ENCODE measurements at regions not wholly inside any gene's neighbourhood (a gene's known extent, or its start where the extent isn't known, plus 50 kb on each side); places are given as distances from the start of the nearest gene placed in this dataset.
A peak's percentile ranks its signal among the peaks of the same experiment; 100 is the strongest.

DNA sequence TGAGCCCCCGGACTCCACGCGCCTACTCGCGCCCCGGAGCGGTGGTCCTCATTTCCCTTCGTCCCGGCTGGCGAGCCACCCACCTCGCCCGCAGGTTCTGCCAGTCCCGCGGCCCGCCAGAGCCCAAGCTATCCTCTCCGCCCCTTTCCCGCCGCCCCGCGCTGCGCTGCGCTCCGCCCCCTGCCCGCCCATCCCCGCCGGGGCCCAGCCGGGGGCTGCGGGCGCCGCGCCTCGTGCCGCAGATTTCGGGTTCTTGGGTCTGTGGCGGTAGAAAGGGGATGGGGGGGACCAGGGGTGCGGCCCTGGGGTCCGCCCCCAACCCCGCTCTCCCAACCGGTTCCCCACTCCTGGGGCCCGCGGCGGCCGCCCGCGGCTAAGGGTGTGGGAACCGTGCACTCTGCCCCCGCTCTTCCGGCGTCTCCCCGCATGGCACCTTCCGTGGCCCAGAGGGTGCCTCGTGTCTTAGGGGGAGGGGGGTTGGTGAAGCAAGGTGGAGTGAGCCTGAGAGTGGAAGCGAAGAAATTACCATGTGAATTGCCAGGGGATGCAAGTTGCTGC is 650.8 kb upstream of the DIPK2B start:
- Histone ChIP-seq H3K4me3 (ENCODE audit: low read depth, low read length) (peak overlapping the region; percentile 87), H3K9ac (ENCODE audit: low read depth, low read length) (peak overlapping the region; percentile 89), H3K4me1 (ENCODE audit: control insufficient read depth, insufficient read depth, low read length) (peaks cover 12% of the 10 kb centered on the region), H3K27me3 (ENCODE audit: control insufficient read depth, insufficient read depth, low read length) (no peaks in the 10 kb centered on the region), H3K36me3 (ENCODE audit: control insufficient read depth, insufficient read depth, low read length) (peaks cover 6% of the 10 kb centered on the region), H3K9me3 (ENCODE audit: control insufficient read depth, insufficient read depth, low read length) (no peaks in the 10 kb centered on the region)

DNA sequence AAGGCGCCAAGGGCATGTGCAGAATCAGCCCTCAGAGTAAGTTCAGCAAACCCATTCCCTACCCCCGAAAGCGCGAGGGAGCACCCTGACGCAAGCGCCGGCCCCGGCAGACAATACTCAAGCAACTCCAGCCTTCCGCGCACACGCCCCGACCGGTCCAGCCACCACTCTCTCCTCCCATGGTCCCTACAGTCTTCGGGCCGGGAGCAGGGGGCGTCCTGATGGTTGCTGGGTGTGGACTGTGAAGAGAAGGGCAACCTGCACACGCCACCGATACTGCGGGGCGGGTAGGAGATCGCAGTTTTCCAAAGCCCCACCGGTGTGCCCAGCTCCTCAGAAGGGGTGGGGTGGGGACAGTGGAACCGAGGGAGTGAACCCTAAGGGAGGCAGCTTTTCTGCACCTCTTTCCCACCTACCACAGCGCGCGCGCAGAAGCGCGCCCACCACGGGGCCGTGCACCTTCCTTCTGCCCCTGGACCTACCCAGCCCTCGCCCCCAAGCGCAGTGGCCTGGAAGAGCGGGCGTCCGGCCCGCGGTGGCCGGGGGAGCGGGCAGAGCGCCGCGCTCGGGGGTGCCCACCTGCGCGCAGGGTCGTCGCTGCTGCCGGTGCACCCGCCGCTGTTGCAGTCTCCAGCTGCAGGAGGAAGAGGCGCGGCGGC is 650.2 kb upstream of the DIPK2B start:
- Histone ChIP-seq H3K27me3 (ENCODE audit: control insufficient read depth, insufficient read depth, low read length) (no peaks in the 10 kb centered on the region), H3K4me1 (ENCODE audit: control insufficient read depth, insufficient read depth, low read length) (peaks cover 12% of the 10 kb centered on the region), H3K9me3 (ENCODE audit: control insufficient read depth, insufficient read depth, low read length) (no peaks in the 10 kb centered on the region), H3K36me3 (ENCODE audit: control insufficient read depth, insufficient read depth, low read length) (peaks cover 6% of the 10 kb centered on the region), H3K4me3 (ENCODE audit: low read depth, low read length) (peak overlapping the region; percentile 87), H3K9ac (ENCODE audit: low read depth, low read length) (peak overlapping the region; percentile 89)

DNA sequence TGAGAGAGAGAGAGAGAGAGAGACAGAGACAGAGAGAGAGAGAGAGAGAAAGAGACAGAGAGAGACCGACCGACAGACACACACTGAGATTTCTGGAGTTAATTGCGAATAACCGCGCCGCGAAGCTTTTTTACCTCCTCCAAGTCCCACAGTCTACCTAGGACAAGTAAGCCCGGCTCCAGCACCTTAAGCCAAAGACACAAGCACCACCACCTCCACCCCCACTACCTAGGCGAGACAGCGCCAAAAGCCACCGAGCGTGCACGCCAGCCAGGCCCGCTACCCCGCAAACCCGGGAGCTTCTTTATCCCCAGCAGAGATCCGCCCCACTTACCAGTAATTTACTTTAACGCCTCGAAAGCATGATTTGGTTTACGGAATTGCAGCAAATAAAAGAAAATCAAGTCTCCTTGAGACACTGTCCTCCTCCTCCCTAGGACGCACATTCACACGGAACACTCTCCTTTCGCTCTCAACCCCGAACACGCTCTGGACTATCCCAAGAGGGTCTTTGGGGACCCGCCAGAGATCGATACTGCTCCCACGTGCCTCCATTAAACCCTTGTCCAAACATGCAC is 649.6 kb upstream of the DIPK2B start:
- H3K4me1 ChIP-seq (ENCODE audit: control insufficient read depth, insufficient read depth, low read length): peaks cover 12% of the 10 kb centered on the region
- peak overlapping the region; percentile 87 for H3K4me3 ChIP-seq (ENCODE audit: low read depth, low read length)
- no peaks in the 10 kb centered on the region for H3K27me3 ChIP-seq (ENCODE audit: control insufficient read depth, insufficient read depth, low read length)
- H3K36me3 ChIP-seq (ENCODE audit: control insufficient read depth, insufficient read depth, low read length): peaks cover 6% of the 10 kb centered on the region
- H3K9ac ChIP-seq (ENCODE audit: low read depth, low read length): peak overlapping the region; percentile 89
- no peaks in the 10 kb centered on the region for H3K9me3 ChIP-seq (ENCODE audit: control insufficient read depth, insufficient read depth, low read length)

DNA sequence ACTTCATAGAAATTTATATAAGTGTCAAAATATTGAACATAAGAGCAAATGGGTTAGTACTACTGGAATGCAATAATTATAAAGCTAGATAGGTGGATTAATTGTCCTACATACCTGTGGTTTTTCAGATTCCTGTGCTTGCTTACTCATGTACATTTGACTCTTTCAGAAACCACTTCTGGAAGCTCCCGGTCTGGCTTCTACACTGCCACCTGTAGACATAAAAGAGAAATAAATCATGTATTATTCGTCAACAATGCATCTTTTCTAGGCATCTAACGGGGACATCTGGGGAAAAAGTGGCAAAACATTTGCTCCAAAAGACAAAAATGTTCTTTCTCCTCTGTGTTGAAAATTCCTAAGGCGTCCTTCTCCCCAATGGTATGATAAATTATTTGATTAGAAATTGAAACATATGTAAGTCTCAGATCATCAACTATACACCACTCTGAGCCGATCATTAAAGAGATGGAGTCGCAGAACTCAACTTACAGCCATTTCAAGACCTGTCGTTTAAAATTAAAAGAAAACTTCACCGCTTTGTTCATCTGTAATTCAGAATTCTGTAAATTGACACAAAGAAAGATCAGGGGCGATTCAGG is 648.7 kb upstream of the DIPK2B start:
- Histone ChIP-seq H3K9ac (ENCODE audit: low read depth, low read length) (peak overlapping the region; percentile 89), H3K9me3 (ENCODE audit: control insufficient read depth, insufficient read depth, low read length) (no peaks in the 10 kb centered on the region), H3K4me3 (ENCODE audit: low read depth, low read length) (peak overlapping the region; percentile 87), H3K4me1 (ENCODE audit: control insufficient read depth, insufficient read depth, low read length) (peaks cover 12% of the 10 kb centered on the region), H3K36me3 (ENCODE audit: control insufficient read depth, insufficient read depth, low read length) (peaks cover 6% of the 10 kb centered on the region), H3K27me3 (ENCODE audit: control insufficient read depth, insufficient read depth, low read length) (no peaks in the 10 kb centered on the region)

DNA sequence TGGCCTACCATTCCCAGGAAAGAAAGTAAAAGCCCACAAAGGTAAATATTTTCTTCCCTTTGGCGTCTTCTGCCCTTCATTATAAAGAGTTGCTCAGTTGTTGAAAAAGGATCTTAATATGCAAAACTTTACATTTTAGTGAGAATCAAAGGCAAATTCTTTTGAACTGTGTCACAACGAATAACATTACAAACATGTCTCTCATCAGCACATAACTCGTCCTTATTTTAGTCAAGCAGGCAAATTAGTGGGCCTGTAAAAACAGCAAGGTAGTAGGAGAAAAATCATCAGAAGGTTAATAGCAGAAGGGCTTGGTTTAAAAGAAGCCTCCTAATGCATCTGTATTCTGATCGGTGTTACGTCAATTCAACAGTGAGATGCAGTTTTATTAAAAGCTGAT is 647.3 kb upstream of the DIPK2B start:
- H3K9me3 ChIP-seq (ENCODE audit: control insufficient read depth, insufficient read depth, low read length): no peaks in the 10 kb centered on the region
- peaks cover 9% of the 10 kb centered on the region for H3K36me3 ChIP-seq (ENCODE audit: control insufficient read depth, insufficient read depth, low read length)
- H3K4me3 ChIP-seq (ENCODE audit: low read depth, low read length): no peak overlapping the region
- H3K9ac ChIP-seq (ENCODE audit: low read depth, low read length): no peak overlapping the region
- no peaks in the 10 kb centered on the region for H3K27me3 ChIP-seq (ENCODE audit: control insufficient read depth, insufficient read depth, low read length)
- H3K4me1 ChIP-seq (ENCODE audit: control insufficient read depth, insufficient read depth, low read length): peaks cover 6% of the 10 kb centered on the region

DNA sequence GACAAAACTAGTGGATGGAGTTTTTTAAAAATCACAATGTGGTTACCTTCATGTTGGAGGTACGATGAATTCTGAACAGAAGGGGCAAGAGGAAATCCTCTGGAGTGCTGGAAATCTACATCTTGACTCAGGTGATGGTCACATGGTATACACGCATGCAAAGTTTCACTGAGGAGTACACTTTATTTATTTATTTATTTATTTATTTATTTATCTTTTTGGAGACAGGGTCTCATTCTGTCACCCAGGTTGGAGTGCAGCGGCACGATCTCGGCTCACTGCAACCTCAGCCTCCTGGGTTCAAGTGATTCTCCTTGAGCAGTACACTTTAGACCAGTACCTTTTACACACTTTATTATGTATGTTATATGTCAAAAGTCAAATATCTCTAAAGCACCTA is 645.7 kb upstream of the DIPK2B start:
- H3K36me3 ChIP-seq (ENCODE audit: control insufficient read depth, insufficient read depth, low read length): peaks cover 15% of the 10 kb centered on the region

DNA sequence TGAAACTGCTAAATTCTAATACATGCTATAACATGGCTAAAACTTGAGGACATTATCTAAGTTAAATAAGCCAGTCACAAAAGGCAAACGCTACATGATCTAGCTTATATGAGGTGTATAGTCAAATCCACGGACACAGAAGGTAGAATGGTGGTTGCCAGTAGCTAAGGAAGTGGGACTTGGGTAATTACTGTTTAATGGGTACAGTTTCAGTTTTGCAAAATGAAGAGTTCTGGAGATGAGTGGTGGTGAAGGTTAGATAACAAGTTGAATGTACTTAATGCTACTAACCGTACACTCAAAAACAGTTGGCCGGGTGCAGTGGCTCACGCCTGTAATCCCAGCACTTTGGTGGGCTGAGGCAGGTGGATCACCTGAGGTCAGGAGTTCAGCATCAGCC is 644.5 kb upstream of the DIPK2B start:
- Histone ChIP-seq H3K9ac (ENCODE audit: low read depth, low read length) (no peak overlapping the region), H3K27me3 (ENCODE audit: control insufficient read depth, insufficient read depth, low read length) (no peaks in the 10 kb centered on the region), H3K4me1 (ENCODE audit: control insufficient read depth, insufficient read depth, low read length) (peaks cover 3% of the 10 kb centered on the region), H3K9me3 (ENCODE audit: control insufficient read depth, insufficient read depth, low read length) (no peaks in the 10 kb centered on the region), H3K36me3 (ENCODE audit: control insufficient read depth, insufficient read depth, low read length) (peaks cover 20% of the 10 kb centered on the region), H3K4me3 (ENCODE audit: low read depth, low read length) (no peak overlapping the region)

More for the DNA sequence above, 645.7 kb upstream of the DIPK2B start:
- Histone ChIP-seq H3K9ac (ENCODE audit: low read depth, low read length) (no peak overlapping the region), H3K27me3 (ENCODE audit: control insufficient read depth, insufficient read depth, low read length) (no peaks in the 10 kb centered on the region), H3K4me1 (ENCODE audit: control insufficient read depth, insufficient read depth, low read length) (peaks cover 3% of the 10 kb centered on the region), H3K9me3 (ENCODE audit: control insufficient read depth, insufficient read depth, low read length) (no peaks in the 10 kb centered on the region), H3K4me3 (ENCODE audit: low read depth, low read length) (no peak overlapping the region)

DNA sequence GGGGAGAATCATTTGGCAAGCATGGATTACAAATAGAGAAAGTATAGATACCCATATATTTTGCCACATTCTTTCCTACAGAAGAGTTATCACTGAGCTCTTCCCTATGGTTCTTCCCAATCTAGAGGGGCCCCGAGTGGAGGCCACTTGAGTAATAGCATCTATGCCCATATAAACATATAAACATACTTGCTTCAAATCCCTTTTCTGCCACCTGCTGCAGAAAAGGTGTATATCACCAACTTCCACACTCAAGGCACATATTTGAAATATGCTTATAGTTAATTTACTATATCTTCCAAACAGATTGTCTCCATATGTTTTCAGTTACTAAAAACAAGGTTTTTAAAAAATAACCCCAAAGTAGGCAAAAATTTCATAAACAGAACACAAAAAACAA is 642.8 kb upstream of the DIPK2B start:
- Histone ChIP-seq H3K9me3 (ENCODE audit: control insufficient read depth, insufficient read depth, low read length) (no peaks in the 10 kb centered on the region), H3K4me3 (ENCODE audit: low read depth, low read length) (no peak overlapping the region), H3K27me3 (ENCODE audit: control insufficient read depth, insufficient read depth, low read length) (no peaks in the 10 kb centered on the region), H3K4me1 (ENCODE audit: control insufficient read depth, insufficient read depth, low read length) (peaks cover 3% of the 10 kb centered on the region), H3K9ac (ENCODE audit: low read depth, low read length) (no peak overlapping the region), H3K36me3 (ENCODE audit: control insufficient read depth, insufficient read depth, low read length) (peaks cover 20% of the 10 kb centered on the region)

DNA sequence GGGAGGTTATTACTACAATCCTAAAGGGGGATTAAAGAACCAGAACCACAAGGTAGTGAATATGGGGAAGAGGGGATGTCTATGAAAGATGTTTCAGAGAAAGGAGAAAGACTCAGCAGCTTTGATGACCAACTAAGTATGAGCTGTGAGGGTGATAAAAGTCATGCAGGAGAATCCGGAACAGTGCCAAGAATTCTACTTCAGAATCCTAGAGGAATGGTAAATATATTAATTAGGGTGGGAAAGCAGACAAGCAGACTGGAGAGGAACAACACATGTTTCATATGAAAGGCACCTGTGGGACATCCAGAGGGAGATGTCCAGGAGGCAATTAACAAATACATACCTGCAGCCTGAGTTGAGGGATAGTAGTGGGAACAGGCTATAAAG is 642.2 kb upstream of the DIPK2B start:
- Histone ChIP-seq H3K27me3 (ENCODE audit: control insufficient read depth, insufficient read depth, low read length) (no peaks in the 10 kb centered on the region), H3K4me3 (ENCODE audit: low read depth, low read length) (no peak overlapping the region), H3K4me1 (ENCODE audit: control insufficient read depth, insufficient read depth, low read length) (no peaks in the 10 kb centered on the region), H3K9me3 (ENCODE audit: control insufficient read depth, insufficient read depth, low read length) (no peaks in the 10 kb centered on the region), H3K9ac (ENCODE audit: low read depth, low read length) (no peak overlapping the region), H3K36me3 (ENCODE audit: control insufficient read depth, insufficient read depth, low read length) (peaks cover 20% of the 10 kb centered on the region)

DNA sequence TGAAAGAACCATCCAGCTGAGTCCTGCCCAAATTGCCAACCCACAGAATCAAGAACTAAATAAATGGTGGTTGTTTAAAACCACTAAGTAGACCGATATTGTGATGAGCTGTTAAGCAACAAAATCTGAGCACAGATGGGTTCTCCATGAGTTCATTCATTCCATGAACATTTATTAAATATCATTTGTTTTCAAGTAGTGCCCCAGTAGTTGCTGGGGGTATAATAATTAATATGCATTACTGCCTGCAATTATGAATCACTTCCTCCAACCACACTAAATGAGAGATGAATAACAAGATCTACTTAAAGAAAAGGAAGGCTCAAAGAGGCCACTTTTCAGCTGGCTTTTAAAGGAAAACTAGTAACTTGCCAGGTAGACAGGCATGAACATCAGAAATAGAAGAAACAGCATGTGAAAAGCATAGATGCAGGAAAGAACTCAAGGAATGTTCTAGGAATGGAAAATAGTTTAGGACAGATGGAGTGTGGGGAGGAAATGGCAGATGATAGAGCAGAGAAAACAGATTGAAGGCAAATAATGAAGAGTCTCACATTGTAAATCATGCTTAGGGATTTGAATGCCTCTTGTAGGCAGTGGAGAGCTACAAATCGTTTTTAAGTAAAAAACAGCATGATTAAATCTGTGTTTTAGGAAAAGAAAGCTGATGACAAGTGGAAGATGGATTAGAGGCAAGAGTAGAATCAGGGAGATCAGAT is 641.7 kb upstream of the DIPK2B start:
- Histone ChIP-seq H3K36me3 (ENCODE audit: control insufficient read depth, insufficient read depth, low read length) (peaks cover 18% of the 10 kb centered on the region), H3K9ac (ENCODE audit: low read depth, low read length) (no peak overlapping the region), H3K4me1 (ENCODE audit: control insufficient read depth, insufficient read depth, low read length) (no peaks in the 10 kb centered on the region), H3K4me3 (ENCODE audit: low read depth, low read length) (no peak overlapping the region), H3K9me3 (ENCODE audit: control insufficient read depth, insufficient read depth, low read length) (no peaks in the 10 kb centered on the region), H3K27me3 (ENCODE audit: control insufficient read depth, insufficient read depth, low read length) (no peaks in the 10 kb centered on the region)

DNA sequence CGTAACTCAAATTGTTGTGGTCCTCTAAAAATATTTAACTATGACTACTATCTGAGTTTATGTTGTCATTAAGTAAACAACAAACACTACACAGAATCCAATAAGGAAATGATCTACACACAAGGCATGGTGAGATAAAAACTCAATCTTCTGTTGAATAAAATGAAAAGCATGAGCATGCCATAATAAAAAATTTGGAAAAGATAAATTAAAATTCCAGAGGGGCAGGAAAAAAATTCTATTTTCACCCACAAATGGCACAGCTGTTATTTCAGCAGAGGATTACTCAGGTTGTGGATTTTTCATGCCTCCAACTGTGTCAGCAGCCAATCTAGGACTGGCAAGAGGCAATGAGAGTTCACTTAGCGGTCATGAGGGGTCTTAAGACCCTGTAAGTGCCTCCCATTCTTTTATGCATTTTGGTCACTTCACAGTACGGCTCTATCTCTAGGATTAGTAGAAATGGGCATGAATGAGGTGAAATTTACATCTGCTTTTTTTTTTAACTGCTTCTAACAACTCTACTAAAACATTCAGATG is 639.8 kb upstream of the DIPK2B start:
- Histone ChIP-seq H3K9ac (ENCODE audit: low read depth, low read length) (no peak overlapping the region), H3K27me3 (ENCODE audit: control insufficient read depth, insufficient read depth, low read length) (no peaks in the 10 kb centered on the region), H3K36me3 (ENCODE audit: control insufficient read depth, insufficient read depth, low read length) (peaks cover 14% of the 10 kb centered on the region), H3K9me3 (ENCODE audit: control insufficient read depth, insufficient read depth, low read length) (no peaks in the 10 kb centered on the region), H3K4me3 (ENCODE audit: low read depth, low read length) (no peak overlapping the region), H3K4me1 (ENCODE audit: control insufficient read depth, insufficient read depth, low read length) (no peaks in the 10 kb centered on the region)
